AG09309 (cell line): ENCODE measurements at regions not wholly inside any gene's neighbourhood (a gene's known extent, or its start where the extent isn't known, plus 50 kb on each side); places are given as distances from the start of the nearest gene placed in this dataset.

Source experiments
- DNase-seq: peaks from one replicate; pipeline ENCODE4 v3.0.0-alpha.2; 2010; ENCODE audit warnings: low read depth
- H3K4me3 ChIP-seq: 2 replicates; pipeline ENCODE4 v1.5.1; 2011; ENCODE audit warnings: mild to moderate bottlenecking, low read depth, low read length, moderate library complexity; ENCODE audit not compliant: control insufficient read depth
- TF ChIP-seq, protein P1 (sequence below): IDR thresholded peaks from 2 replicates; pipeline ENCODE4 v1.5.1; 2011; ENCODE audit warnings: mild to moderate bottlenecking, low read depth, low read length, inconsistent platforms; ENCODE audit not compliant: insufficient read depth, control insufficient read depth; ENCODE audit errors: missing control alignments

DNA sequence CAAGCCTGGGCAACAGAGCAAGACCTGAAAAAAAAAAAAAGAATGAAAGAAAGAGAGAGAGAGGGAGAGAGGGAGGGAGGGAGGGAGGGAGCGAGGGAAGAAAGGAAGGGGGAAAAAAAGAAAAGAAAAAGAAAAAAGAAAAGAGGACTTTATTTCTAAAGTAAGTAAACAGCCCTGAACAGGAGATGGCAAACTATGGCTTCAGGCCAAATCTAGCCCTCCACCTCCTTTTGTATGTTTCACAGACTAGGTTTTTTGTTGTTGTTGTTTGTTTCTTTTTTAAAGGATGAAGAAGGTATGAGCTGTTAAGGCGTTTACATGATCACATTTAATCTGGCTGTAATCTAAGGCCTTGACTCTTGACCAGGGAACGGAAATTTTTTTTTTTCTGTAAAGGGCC is 711.1 kb upstream of the NRSN1 start:
- TF ChIP-seq, protein P1, sequence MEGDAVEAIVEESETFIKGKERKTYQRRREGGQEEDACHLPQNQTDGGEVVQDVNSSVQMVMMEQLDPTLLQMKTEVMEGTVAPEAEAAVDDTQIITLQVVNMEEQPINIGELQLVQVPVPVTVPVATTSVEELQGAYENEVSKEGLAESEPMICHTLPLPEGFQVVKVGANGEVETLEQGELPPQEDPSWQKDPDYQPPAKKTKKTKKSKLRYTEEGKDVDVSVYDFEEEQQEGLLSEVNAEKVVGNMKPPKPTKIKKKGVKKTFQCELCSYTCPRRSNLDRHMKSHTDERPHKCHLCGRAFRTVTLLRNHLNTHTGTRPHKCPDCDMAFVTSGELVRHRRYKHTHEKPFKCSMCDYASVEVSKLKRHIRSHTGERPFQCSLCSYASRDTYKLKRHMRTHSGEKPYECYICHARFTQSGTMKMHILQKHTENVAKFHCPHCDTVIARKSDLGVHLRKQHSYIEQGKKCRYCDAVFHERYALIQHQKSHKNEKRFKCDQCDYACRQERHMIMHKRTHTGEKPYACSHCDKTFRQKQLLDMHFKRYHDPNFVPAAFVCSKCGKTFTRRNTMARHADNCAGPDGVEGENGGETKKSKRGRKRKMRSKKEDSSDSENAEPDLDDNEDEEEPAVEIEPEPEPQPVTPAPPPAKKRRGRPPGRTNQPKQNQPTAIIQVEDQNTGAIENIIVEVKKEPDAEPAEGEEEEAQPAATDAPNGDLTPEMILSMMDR, result no peak

DNA sequence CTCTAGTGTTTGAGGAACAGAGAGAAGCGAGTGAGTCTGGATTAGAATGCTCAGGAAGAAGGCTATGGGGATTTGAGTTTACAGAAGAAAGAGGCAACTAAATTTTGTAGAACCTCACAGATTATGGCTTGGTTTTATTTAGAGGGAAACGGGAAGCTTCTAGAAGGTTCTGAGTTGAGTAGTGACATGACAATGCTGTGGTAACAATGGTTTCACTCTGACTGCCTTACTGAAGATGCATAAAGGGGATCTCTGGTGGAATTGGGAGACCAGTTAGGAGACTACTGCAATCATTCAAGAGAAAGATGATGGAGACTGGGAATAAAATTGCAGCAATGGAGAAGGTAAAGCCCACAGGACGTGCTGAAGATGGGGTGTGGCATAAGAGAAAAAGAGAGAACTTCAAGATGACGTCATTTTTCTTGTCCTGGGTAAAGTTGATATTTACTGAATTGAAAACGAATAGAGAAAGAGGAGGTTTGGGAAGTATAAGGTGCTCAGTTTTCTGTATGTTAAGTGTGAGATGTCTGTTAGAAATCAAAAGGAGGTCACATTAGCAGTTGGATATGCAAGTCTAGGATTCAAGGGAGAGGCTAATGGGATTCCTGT is 710.1 kb upstream of the NRSN1 start:
- TF ChIP-seq, protein P1, result no peak
- no peak for DNase-seq
- no peak overlapping the region for H3K4me3 ChIP-seq

More for the DNA sequence above, 711.1 kb upstream of the NRSN1 start:
- no peak overlapping the region for H3K4me3 ChIP-seq
- DNase-seq, result no peak

DNA sequence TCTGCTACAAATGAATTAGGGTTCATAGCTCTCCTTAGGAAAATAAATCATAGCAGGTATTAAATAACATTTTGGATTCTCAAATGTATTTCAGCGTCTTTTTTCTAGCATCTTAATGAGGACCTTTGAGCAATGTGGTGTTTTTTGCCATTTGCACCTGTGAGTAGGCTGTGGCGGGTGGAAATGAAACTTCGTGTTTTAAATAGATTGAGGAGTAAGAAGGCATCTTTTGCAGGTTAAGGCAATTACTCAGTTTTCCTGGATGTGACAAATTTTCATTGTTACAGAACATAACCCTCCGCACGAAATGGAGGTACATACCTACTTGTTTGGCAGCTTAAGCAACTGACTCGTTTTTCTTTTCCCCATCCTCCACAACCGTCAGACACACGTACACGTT is 708.9 kb upstream of the NRSN1 start:
- DNase-seq, result no peak
- TF ChIP-seq, protein P1, result no peak
- no peak overlapping the region for H3K4me3 ChIP-seq

DNA sequence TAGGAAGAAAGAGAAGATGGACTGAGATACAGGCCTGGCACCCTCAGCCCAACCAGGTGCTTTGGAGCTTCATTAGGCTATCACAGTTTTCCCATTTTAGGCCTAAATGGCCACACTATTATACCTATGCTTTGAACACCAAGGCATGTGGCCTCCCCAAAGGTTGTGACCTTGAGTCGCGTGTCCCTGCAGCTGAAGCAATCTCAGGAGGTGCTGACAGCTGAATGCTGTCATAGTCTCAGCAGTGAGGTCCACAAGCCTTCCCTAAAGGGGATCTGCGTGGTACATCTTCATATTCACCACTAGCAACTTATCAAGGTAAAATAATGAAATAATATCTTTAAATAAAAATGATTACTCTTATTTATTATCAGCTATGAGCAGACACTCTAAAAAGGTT is 707.9 kb upstream of the NRSN1 start:
- no peak overlapping the region for H3K4me3 ChIP-seq
- DNase-seq, result no peak
- TF ChIP-seq, protein P1, result no peak

DNA sequence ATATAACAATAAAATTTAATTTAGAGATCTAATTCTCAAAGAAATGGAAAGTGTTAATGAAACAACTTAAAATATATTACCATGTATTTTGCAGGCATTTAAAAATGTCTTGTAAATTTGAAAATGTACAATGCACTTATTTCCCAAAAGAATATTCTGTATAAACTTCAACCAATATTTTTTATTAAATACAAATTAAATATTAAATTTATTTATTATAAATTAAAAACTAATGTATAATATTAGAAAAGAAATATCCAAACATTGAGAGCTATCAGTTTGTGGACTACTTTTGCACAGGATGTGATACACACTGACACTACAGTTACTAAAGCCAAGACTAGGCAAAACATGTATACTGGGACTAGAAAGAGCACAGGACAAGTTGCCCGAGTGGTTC is 707.0 kb upstream of the NRSN1 start:
- no peak for DNase-seq
- no peak overlapping the region for H3K4me3 ChIP-seq
- TF ChIP-seq, protein P1, result no peak

DNA sequence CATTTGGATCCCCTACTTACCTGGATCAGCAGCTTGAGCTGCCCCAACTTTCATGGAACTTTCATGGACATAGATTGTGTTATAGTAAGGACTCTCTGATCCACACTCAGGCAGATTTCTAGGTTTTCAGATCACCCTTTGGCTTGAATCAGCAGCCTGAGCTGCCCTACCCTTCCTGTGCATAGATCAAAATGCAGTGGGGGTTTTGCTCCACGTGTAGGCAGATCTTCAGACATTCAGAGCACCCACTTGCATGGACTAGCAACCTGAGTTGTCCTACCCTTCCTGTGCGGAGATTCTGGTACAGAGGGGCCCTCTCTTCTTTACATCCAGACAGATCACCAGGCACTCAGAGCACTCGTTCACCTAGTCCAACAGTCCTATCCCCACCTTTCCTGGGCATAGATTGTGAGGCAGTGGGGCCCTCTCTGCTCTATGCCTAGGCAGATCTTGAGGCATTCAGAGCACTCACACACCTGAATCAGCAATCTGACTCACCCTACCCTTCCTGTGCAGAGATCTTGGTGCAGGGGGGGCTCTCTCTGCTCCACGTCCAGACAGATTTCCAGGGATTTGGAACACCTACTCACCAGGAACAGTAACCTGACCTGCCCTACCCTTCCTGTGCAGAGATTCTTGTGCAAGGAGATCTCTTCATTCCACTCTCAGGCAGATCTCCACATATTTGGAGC is 705.2 kb upstream of the NRSN1 start:
- TF ChIP-seq, protein P1, result no peak
- no peak for DNase-seq
- no peak overlapping the region for H3K4me3 ChIP-seq
